CD4-positive, alpha-beta T cell treated with Interleukin-6 for 4 hours (primary cell): ENCODE measurements at regions not wholly inside any gene's neighbourhood (a gene's known extent, or its start where the extent isn't known, plus 50 kb on each side); places are given as distances from the start of the nearest gene placed in this dataset.

Experiments
- DNase-seq: peaks from one replicate; pipeline ENCODE4 v3.0.0-alpha.2; 2020; ENCODE audit warnings: mixed read lengths

GRCh38 chr3:102529452-102529851 is 94.6 kb downstream of the ZPLD1 start:
- no peak for DNase-seq

- DNase-seq = no peak
Observed at GRCh38 chr3:102530415-102531181, 95.8 kb downstream of the ZPLD1 start.

GRCh38 chr3:102531686-102532085 is 96.9 kb downstream of the ZPLD1 start:
- no peak for DNase-seq

DNA sequence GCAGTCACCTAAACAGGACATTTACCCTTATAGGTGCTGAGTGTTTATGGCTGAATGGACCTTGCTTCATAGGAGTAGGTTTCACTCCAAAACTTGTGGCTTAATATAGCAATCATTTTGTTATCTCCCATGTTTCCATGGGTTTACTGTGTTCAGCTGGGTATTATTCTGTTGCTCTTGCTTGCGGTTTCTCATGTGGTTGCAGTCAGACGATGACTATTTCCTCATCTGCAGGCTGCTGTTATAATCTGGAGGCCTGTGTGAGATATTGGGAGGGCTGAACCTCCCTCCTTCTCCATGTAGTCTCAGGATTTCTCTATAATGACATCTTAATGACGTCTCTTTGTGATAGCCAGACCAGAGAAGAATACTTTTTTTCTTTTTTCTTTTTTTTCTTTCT is 98.1 kb downstream of the ZPLD1 start:
- DNase-seq = no peak

DNA sequence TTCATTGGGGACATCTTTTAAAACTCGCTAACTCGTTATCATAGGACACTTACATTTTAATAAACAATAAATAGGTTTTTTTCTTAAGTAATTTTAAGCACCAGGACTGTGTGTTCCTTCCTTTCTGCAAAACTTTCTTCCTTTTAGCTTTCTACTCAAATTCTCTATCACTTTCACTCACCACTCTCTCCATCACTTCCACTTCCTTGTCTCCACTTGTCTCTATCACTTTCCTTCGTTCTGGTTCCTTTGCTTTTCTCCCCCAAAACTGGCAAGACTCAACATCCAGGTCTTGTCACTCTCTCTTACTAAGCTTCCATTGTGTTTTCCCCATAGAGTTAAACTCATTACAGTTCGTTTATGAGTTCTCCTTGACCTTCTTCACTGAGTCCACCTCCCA is 99.0 kb downstream of the ZPLD1 start:
- no peak for DNase-seq

- no peak for DNase-seq
Observed at GRCh38 chr3:102536456-102536855, 101.6 kb downstream of the ZPLD1 start.

DNA sequence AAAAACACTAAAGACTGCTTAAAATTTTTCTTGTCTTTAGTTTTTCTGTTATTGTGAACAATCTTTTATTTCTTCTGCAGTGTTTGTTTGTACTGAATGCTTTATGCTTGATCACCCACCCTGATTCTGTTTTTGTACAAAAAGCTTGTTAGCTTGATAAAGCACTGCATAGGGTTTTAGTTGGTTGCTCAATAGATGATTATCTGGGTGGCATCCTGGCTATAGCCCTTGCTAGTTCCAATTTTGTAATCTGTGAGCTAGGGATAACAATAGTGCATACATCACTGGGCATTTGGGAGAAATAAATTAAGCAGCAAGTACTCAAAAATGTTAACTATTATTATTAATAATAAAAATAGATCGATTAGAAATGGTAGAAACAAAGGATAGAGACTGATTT is 102.3 kb downstream of the ZPLD1 start:
- no peak for DNase-seq

DNA sequence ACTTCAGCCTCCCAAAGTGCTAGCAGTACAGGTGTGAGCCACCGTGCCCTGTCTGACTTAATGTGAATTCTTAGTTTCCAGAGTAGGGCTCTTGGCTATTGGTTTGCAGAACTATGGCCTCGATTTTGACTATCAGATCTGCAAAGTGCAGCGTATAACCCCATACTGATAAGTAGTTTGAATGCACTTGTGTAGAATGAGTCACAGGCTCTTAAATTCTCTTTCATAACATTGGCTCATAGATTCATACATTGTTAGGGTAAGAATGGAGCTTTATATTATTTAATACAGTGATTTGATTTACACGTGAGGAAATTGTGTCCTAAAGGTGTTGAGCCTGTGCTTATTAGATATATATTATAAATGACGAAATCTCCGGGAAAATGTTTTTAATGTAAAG is 109.9 kb downstream of the ZPLD1 start:
- DNase-seq = no peak

DNA sequence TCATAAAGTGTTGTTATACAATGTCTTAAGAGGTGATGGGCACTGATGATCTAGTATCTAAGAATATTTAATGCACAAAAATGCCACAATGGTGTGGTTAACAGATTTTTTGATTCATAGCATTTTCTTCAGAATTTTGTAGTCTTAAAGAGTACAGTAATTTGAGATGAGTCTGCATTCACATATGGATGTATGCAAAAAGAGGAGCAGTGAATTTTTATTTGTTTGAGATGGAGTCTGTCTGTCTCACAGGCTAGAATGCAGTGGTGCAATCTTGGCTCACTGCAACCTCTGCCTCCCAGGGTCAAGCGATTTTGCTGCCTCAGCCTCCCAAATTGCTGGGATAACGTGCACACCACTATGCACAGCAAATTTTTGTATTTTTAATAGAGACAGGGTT is 110.5 kb downstream of the ZPLD1 start:
- no peak for DNase-seq

DNA sequence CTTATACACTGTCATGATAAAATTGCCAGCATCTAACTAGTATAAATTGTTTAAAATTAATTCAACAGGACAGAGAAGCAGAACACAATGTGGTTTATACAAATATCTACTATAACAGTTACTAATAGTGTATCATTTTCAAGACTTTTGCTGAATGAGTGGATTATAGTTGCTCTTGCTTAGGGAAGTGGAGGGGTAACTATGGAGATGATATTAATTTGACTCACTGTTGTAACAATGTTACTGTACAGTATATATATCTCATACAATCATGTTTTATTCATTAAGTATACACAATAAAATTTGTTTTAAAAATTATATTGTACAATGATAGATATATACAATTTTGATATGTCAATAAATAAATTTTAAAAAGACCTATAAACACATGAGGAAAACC is 119.1 kb downstream of the ZPLD1 start:
- no peak for DNase-seq

- DNase-seq = no peak
Observed at GRCh38 chr3:102570511-102570910, 135.7 kb downstream of the ZPLD1 start.

- no peak for DNase-seq
Observed at GRCh38 chr3:102571006-102571405, 136.2 kb downstream of the ZPLD1 start.

DNA sequence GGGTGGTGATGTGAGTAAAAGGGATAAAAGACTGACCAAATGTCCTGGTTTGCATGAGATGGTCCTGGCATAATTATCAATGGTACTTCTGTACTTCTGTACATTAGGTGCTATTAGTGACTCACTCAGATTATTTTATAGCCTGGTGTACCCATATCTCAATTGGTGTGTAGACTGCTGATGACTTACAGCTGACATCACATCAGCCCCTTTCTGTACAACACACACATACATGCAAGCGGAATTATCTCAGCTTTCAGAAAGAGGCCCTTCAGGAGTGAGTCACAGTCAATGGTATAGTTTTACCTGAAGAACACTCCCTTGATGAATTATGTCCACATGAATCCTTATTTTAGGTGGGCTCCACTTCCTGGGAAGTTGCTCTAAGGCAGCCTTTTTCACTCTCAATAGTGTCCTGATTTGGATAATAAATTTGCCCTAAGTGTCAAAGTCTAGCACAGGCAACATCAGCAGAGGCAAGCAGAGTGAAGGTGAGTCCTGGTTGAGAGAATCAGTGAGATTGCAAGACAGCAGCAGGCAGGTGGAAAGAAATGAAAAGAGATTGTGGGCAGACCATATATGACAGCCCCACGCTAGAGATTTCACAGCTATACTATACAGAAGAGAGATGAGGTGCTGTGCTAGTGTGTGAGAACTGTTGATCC is 137.0 kb downstream of the ZPLD1 start:
- DNase-seq = no peak

- no peak for DNase-seq
Observed at GRCh38 chr3:102573483-102574028, 138.7 kb downstream of the ZPLD1 start.

- DNase-seq = no peak
Observed at GRCh38 chr3:102574355-102574754, 139.5 kb downstream of the ZPLD1 start.

GRCh38 chr3:102576651-102577050 is 141.8 kb downstream of the ZPLD1 start:
- DNase-seq = no peak

GRCh38 chr3:102577082-102577789 is 142.4 kb downstream of the ZPLD1 start:
- DNase-seq = no peak

DNA sequence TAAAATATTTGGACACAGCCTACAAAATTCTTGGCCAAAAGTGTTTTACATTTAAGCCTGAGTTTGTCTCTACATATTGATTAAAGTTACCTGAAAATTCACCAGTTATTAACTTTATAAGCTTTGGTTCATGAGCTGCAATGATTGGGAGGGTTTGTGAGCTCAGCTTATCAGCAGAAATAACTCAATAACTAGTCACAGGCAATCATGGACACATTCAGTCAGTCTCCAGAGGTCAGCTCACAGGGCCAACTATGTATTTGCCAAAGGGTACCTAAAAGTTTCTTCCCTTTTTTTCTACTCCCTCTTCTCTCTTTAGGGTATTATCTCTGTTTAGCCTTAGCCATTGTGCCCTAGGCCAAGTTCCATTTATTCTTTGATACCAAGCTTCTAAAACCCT is 145.9 kb downstream of the ZPLD1 start:
- DNase-seq = no peak

- no peak for DNase-seq
Observed at GRCh38 chr3:102586485-102586884, 151.7 kb downstream of the ZPLD1 start.

GRCh38 chr3:102593812-102594602 is 159.2 kb downstream of the ZPLD1 start:
- DNase-seq = no peak

DNA sequence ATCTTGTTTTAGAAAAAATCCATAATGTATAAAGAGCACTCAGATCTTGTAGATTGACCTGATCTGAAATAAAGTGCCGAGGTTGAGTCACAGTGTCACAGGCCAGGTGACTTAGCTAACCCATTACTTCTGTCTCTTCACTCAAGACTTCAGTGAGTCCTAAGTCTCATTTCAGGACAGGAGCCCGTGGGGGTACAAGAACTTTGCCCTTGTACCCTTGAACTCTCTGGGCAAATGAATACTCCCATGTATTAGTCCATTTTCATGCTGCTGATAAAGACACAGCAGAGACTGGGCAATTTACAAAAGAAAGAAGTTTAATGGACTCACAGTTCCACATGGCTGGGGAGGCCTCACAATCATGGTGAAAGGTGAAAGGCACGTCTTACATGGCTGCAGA is 160.2 kb downstream of the ZPLD1 start:
- no peak for DNase-seq

DNA sequence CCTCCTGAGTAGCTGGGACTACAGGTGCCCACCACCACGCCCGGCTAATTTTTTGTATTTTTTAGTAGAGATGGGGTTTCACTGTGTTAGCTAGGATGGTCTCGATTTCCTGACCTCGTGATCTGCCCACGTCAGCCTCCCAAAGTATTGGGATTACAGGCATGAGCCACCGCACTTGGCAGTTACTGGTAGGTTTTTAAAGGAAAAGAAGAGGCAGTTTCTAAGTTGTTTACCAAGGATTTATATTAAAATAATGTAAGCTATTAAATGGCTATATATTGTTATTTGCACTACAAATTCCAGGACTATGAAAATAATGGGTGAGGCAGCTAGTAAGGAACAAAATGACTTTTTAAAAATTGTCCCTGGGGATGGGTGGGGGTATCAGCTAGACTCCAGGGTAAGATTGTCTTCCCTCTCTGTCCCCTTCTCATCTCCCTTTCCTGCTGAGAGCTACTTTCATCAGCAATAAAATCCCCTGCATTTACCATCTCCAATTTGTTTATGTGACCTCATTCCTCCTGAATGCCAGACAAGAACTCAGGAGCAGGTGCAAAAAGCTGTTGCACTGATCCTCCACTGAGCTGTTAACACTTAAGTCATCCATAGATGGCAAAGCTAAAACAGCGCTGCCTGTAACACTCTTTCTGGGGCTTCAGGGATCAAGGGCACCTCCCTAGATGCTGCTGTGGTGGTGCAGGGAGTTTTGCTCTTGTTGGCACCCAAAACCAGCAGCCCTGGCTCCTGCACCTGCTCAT is 165.2 kb downstream of the ZPLD1 start:
- DNase-seq = no peak
